ENCODE measurements at regions not wholly inside any gene's neighbourhood (a gene's known extent, or its start where the extent isn't known, plus 50 kb on each side); places are given as distances from the start of the nearest gene placed in this dataset.

GRCh38 chr2:4139731-4140130, 436.4 kb downstream of the DCDC2C start (continued):
- TF ChIP-seq PHF8 (IDR thresholded peaks at IDR 0.05; ENCODE audit: borderline replicate concordance, low read depth) (no peak), JUNB (IDR thresholded peaks at IDR 0.05) (no peak), EHF (CRISPR knock-in tag; IDR thresholded peaks at IDR 0.05) (no peak), FOSL2 (IDR thresholded peaks at IDR 0.05) (no peak), FOSL2 (CRISPR knock-in tag; IDR thresholded peaks at IDR 0.05) (no peak)

- H3K4me1 ChIP-seq, result no peaks in the 10 kb centered on the region
- 5% methylated on average over 9 of the region's 9 CpGs for WGBS (ENCODE audit: missing lambda C conversion rate)
- DNase-seq (ENCODE audit: low read depth in 1 of 2, low spot score in 1 of 2), result no peak
- CTCF ChIA-PET, result interaction anchor here (0.9 kb wide), 1 partner anchor 28 kb away, joined by 3 read pairs; no protein-coding TSS in a partner anchor
- no peak overlapping the region for H3K27ac ChIP-seq
- ATAC-seq, result no peak
- no peak overlapping the region for H3K4me3 ChIP-seq
- no peak for FAIRE-seq
- no peak overlapping the region for H3K4me2 ChIP-seq
- no peak for TF ChIP-seq ZSCAN20 (CRISPR knock-in tag; IDR thresholded peaks at IDR 0.05)
- TF ChIP-seq NR3C1 (IDR thresholded peaks at IDR 0.05), result no peak
- no peak for TF ChIP-seq RNF2 (IDR thresholded peaks at IDR 0.05; ENCODE audit: borderline replicate concordance, low read depth)
- TF ChIP-seq CBX2 (IDR thresholded peaks at IDR 0.05; ENCODE audit: borderline replicate concordance, low read depth), result no peak
- no peak for TF ChIP-seq RCOR1 (IDR thresholded peaks at IDR 0.05; ENCODE audit: low read depth, low read length)
- TF ChIP-seq ZFP36 (IDR thresholded peaks at IDR 0.05; ENCODE audit: borderline replicate concordance, partially characterized antibody), result no peak
- no peak for TF ChIP-seq MYC (IDR thresholded peaks at IDR 0.05; ENCODE audit: borderline replicate concordance, low read length)
- no peak for TF ChIP-seq HOXA7 (CRISPR knock-in tag; IDR thresholded peaks at IDR 0.05)
- TF ChIP-seq MAZ (IDR thresholded peaks at IDR 0.05; ENCODE audit: borderline replicate concordance, low read depth, low read length), result no peak
- no peaks in the 10 kb centered on the region for H3K9me3 ChIP-seq
- POLR2A ChIA-PET, result no interaction called here
Measured at GRCh38 chr2:4140281-4140970, 437.1 kb downstream of the DCDC2C start.

GRCh38 chr2:4144731-4145130, 441.4 kb downstream of the DCDC2C start:
- no peak overlapping the region for H3K4me3 ChIP-seq
- POLR2A ChIA-PET, result no interaction called here
- H3K4me1 ChIP-seq, result no peaks in the 10 kb centered on the region
- FAIRE-seq, result no peak
- TF ChIP-seq HEYL (CRISPR knock-in tag; IDR thresholded peaks at IDR 0.05), result no peak
- no peak for TF ChIP-seq HOXA7 (CRISPR knock-in tag; IDR thresholded peaks at IDR 0.05)
- no peak overlapping the region for H3K4me2 ChIP-seq
- no peak overlapping the region for H3K27ac ChIP-seq
- WGBS (ENCODE audit: missing lambda C conversion rate), result 0% methylated on average over 1 of the region's 1 CpG
- no peaks in the 10 kb centered on the region for H3K9me3 ChIP-seq
- CTCF ChIA-PET, result interaction anchor here (0.7 to 0.9 kb wide), 2 partner anchors 56 to 159 kb away, joined by 3 read pairs; no protein-coding TSS in a partner anchor
- DNase-seq (ENCODE audit: low read depth in 1 of 2, low spot score in 1 of 2), result no peak
- ATAC-seq, result no peak

- POLR2A ChIA-PET, result no interaction called here
- ATAC-seq (no peak), DNase-seq (ENCODE audit: low read depth in 1 of 2, low spot score in 1 of 2) (no peak), FAIRE-seq (no peak)
- 7% methylated on average over 2 of the region's 2 CpGs for WGBS (ENCODE audit: missing lambda C conversion rate)
- Histone ChIP-seq H3K4me2 (no peak overlapping the region), H3K27ac (no peak overlapping the region), H3K4me3 (no peak overlapping the region), H3K9me3 (peaks cover 9% of the 10 kb centered on the region), H3K4me1 (no peaks in the 10 kb centered on the region)
- TF ChIP-seq, protein P1, sequence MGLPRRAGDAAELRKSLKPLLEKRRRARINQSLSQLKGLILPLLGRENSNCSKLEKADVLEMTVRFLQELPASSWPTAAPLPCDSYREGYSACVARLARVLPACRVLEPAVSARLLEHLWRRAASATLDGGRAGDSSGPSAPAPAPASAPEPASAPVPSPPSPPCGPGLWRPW (IDR thresholded peaks at IDR 0.05), result no peak
- no peak for TF ChIP-seq TFCP2L1 (CRISPR knock-in tag; IDR thresholded peaks at IDR 0.05)
- TF ChIP-seq NR3C1 (IDR thresholded peaks at IDR 0.05), result no peak
- TF ChIP-seq SREBF2 (IDR thresholded peaks at IDR 0.05), result no peak
- TF ChIP-seq, protein P2, sequence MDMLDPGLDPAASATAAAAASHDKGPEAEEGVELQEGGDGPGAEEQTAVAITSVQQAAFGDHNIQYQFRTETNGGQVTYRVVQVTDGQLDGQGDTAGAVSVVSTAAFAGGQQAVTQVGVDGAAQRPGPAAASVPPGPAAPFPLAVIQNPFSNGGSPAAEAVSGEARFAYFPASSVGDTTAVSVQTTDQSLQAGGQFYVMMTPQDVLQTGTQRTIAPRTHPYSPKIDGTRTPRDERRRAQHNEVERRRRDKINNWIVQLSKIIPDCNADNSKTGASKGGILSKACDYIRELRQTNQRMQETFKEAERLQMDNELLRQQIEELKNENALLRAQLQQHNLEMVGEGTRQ (IDR thresholded peaks at IDR 0.05), result no peak
- TF ChIP-seq ZFP36 (IDR thresholded peaks at IDR 0.05; ENCODE audit: borderline replicate concordance, partially characterized antibody), result no peak
- no peak for TF ChIP-seq JUN (IDR thresholded peaks at IDR 0.05)
- TF ChIP-seq BHLHE40 (IDR thresholded peaks at IDR 0.05; ENCODE audit: low read depth, low read length), result no peak
- no peak for TF ChIP-seq RCOR1 (IDR thresholded peaks at IDR 0.05; ENCODE audit: low read depth, low read length)
- no peak for TF ChIP-seq ZSCAN20 (CRISPR knock-in tag; IDR thresholded peaks at IDR 0.05)
- TF ChIP-seq MAZ (IDR thresholded peaks at IDR 0.05; ENCODE audit: borderline replicate concordance, low read depth, low read length), result no peak
- CTCF ChIA-PET, result no interaction called here
Measured at GRCh38 chr2:4151521-4151920, 448.1 kb downstream of the DCDC2C start.
